HepG2 (cell line): ENCODE measurements at regions not wholly inside any gene's neighbourhood (a gene's known extent, or its start where the extent isn't known, plus 50 kb on each side); places are given as distances from the start of the nearest gene placed in this dataset.

Source experiments
- ATAC-seq: fragments of 200-7000 bp; cut with Tn5 transposase; 3 replicates; pipeline ENCODE4 v1.9.1; 2020; ENCODE audit warnings: mild to moderate bottlenecking, moderate library complexity
- BruUV-seq: library from RNA; stranded (reverse); fragments of 400-500 nt; replicated peaks from 2 replicates; lab custom pipeline; 2021; lab: Mats Ljungman, UMichigan
- CTCF ChIA-PET: fragments of 300-600 bp; formaldehyde crosslinking; extraction: SDS; loops from one replicate; lab custom pipeline; 2021; ENCODE audit warnings: low total read pairs, inconsistent platforms, low intra/inter-chr PET ratio; lab: Yijun Ruan, JAX
- POLR2A ChIA-PET: fragments of 350-600 bp; sonication (Branson Sonifier 250); formaldehyde crosslinking; loops from one replicate; lab custom pipeline; 2020; ENCODE audit warnings: antibody characterized with exemption, inconsistent platforms; lab: Yijun Ruan, JAX
- DNase-seq: peaks from one replicate; pipeline ENCODE4 v3.0.0-alpha.2; 2015; ENCODE audit warnings: low spot score
- FAIRE-seq: peaks from 3 replicates; lab custom pipeline; 2011; peaks lifted over from hg19 to GRCh38; lab: Jason Lieb, UNC
- H2AFZ ChIP-seq: one replicate; pipeline ENCODE4 v1.6.1; 2011; ENCODE audit warnings: low read length, inconsistent platforms
- H3K27ac ChIP-seq: fragments of 300-600 bp; 3 replicates; pipeline ENCODE4 v1.8.0; 2011; ENCODE audit warnings: mixed run types, mild to moderate bottlenecking, mixed read lengths, low read length, inconsistent platforms; ENCODE audit not compliant: insufficient read depth; ENCODE audit errors: extremely low read length
- H3K27me3 ChIP-seq, 2 experiments: fragments of 200-600 bp in 1 of 2; 2 replicates in 1 of 2; 3 replicates in 1 of 2; pipeline versions ENCODE4 v1.6.0 to v1.8.0; 2011; ENCODE audit warnings: low read length in 2 of 2, mild to moderate bottlenecking in 2 of 2, moderate library complexity in 2 of 2, inconsistent platforms in 1 of 2; ENCODE audit not compliant: insufficient read depth in 2 of 2, control insufficient read depth in 1 of 2
- H3K36me3 ChIP-seq, 2 experiments: fragments of 200-600 bp in 1 of 2; replicated peaks in 1 of 2; 2 replicates in 1 of 2; 3 replicates in 1 of 2; pipeline versions ENCODE4 v1.5.1 to v1.8.0; 2011; ENCODE audit warnings: low read length in 2 of 2, inconsistent platforms in 1 of 2; ENCODE audit not compliant: insufficient read depth in 2 of 2, control insufficient read depth in 1 of 2
- H3K4me1 ChIP-seq: 2 replicates; pipeline ENCODE4 v1.5.1; 2012; ENCODE audit warnings: low read length, inconsistent platforms; ENCODE audit not compliant: insufficient read depth
- H3K4me2 ChIP-seq: 2 replicates; pipeline ENCODE4 v1.6.0; 2011; ENCODE audit warnings: low read depth, low read length, inconsistent platforms
- H3K4me3 ChIP-seq, 3 experiments: fragments of 200-600 bp in 1 of 3; sonication (generic), shearing (Covaris generic) in 1 of 3; replicated peaks in 1 of 3; 2 replicates each; pipeline ENCODE4 v1.5.1; 2011 to 2016; ENCODE audit warnings: low read length in 3 of 3, inconsistent platforms in 2 of 3, low read depth in 2 of 3, mild to moderate bottlenecking in 2 of 3, control low read depth in 1 of 3, mixed read lengths in 1 of 3; ENCODE audit not compliant: insufficient read depth in 1 of 3
- H3K79me2 ChIP-seq: one replicate; pipeline ENCODE4 v1.6.1; 2011; ENCODE audit warnings: low read length, inconsistent platforms; ENCODE audit not compliant: insufficient read depth
- H3K9ac ChIP-seq: 2 replicates; pipeline ENCODE4 v1.6.0; 2011; ENCODE audit warnings: mild to moderate bottlenecking, low read depth, low read length, inconsistent platforms; ENCODE audit not compliant: insufficient read depth
- H3K9me3 ChIP-seq: 2 replicates; pipeline ENCODE4 v1.5.1; 2012; ENCODE audit warnings: mild to moderate bottlenecking, low read length
- H4K20me1 ChIP-seq: 2 replicates; pipeline ENCODE4 v1.6.0; 2011; ENCODE audit warnings: inconsistent platforms, mild to moderate bottlenecking, low read length, moderate library complexity; ENCODE audit not compliant: insufficient read depth
- CAMTA2 ChIP-seq: sonication (generic); formaldehyde crosslinking; IDR thresholded peaks from 2 replicates; pipeline ENCODE4 v1.4.0; 2020; ENCODE audit warnings: mild to moderate bottlenecking, missing genetic modification reagents, borderline replicate concordance
- GABPA ChIP-seq, 2 experiments: IDR thresholded peaks; 2 replicates each; pipeline ENCODE4 v1.6.1; 2011 to 2016; ENCODE audit warnings: low read depth in 2 of 2, low read length in 1 of 2, missing biosample characterization in 1 of 2, missing genetic modification characterization in 1 of 2
- HOMEZ ChIP-seq: IDR thresholded peaks from 2 replicates; pipeline ENCODE4 v1.6.1; 2016; ENCODE audit warnings: low read depth
- NR0B2 ChIP-seq: sonication (generic); formaldehyde crosslinking; IDR thresholded peaks from 2 replicates; pipeline ENCODE4 v1.4.0; 2020; ENCODE audit warnings: mild to moderate bottlenecking, missing genetic modification reagents
- RFX1 ChIP-seq: fragments of 450-650 bp; IDR thresholded peaks from 2 replicates; pipeline ENCODE4 v1.6.1; 2017
- SOX13 ChIP-seq, 3 experiments: fragments of 450-650 bp in 1 of 3; sonication (generic) in 1 of 3; formaldehyde crosslinking in 1 of 3; IDR thresholded peaks in 2 of 3; conservative IDR thresholded peaks in 1 of 3; 2 replicates each; pipeline versions ENCODE4 v1.5.0 to v1.6.1; 2016 to 2020; ENCODE audit warnings: antibody characterized with exemption in 1 of 3, mild to moderate bottlenecking in 1 of 3, missing compliant biosample characterization in 1 of 3, missing genetic modification reagents in 1 of 3, moderate library complexity in 1 of 3
- THAP11 ChIP-seq: IDR thresholded peaks from 2 replicates; pipeline ENCODE4 v1.6.1; 2016; ENCODE audit warnings: missing biosample characterization, missing genetic modification reagents
- ZFX ChIP-seq: sonication (generic); formaldehyde crosslinking; IDR thresholded peaks from 2 replicates; pipeline ENCODE4 v1.4.0; 2020; ENCODE audit warnings: mild to moderate bottlenecking, low read depth, missing genetic modification reagents, moderate library complexity
- ZNF234 ChIP-seq: sonication (generic); formaldehyde crosslinking; conservative IDR thresholded peaks from 2 replicates; pipeline ENCODE4 v1.5.1; 2020; ENCODE audit warnings: mild to moderate bottlenecking, missing genetic modification reagents
- ZNF383 ChIP-seq: sonication (generic); formaldehyde crosslinking; IDR thresholded peaks from 2 replicates; pipeline ENCODE4 v1.4.0; 2020; ENCODE audit warnings: missing genetic modification reagents, mild to moderate bottlenecking, borderline replicate concordance
- ZNF639 ChIP-seq: conservative IDR thresholded peaks from 2 replicates; pipeline ENCODE4 v1.6.1; 2018; ENCODE audit warnings: missing genetic modification reagents
- ZNF790 ChIP-seq: sonication (generic); formaldehyde crosslinking; IDR thresholded peaks from 2 replicates; pipeline ENCODE4 v1.8.0; 2022; ENCODE audit warnings: missing genetic modification reagents, mild to moderate bottlenecking, borderline replicate concordance
- WGBS: methylation state at CpG from one replicate; pipeline ENCODE4 v1.1.6; 2017; ENCODE audit warnings: low lambda C conversion rate; 5-methylcytosine and 5-hydroxymethylcytosine counted together
- in situ Hi-C: cut with HindIII; loops from 2 replicates; pipeline ENCODE4 v1.10.0; 2017; ENCODE audit warnings: low pct_unique_long_range_greater_than_20kb; ENCODE audit not compliant: extremely low pct_ligation_motif_present
- intact Hi-C: fragments of 100-400 bp; cut with micrococcal nuclease; formaldehyde crosslinking; loops from one replicate; pipeline ENCODE4 v1.10.0; 2022; ENCODE audit not compliant: unreplicated experiment

- no peak overlapping the region for H2AFZ ChIP-seq
- ATAC-seq (no peak), DNase-seq (no peak), FAIRE-seq (no peak)
- intact Hi-C loops (no loop called here), in situ Hi-C loops (no loop called here)
- no peaks in the 10 kb centered on the region for H3K4me1 ChIP-seq
- H3K9ac ChIP-seq = no peak overlapping the region
- no peaks in the 10 kb centered on the region for H3K79me2 ChIP-seq
- H4K20me1 ChIP-seq = no peaks in the 10 kb centered on the region
- no peaks in the 10 kb centered on the region for H3K27me3 ChIP-seq
- TF ChIP-seq ZNF639 (CRISPR knock-in tag) (no peak), RFX1 (no peak), CAMTA2 (CRISPR knock-in tag) (no peak), NR0B2 (no peak), GABPA (IDR thresholded peaks at IDR 0.05; ENCODE audit: low read depth, low read length) (no peak), GABPA (CRISPR knock-in tag; IDR thresholded peaks at IDR 0.05; ENCODE audit: low read depth) (no peak), ZFX (CRISPR knock-in tag) (no peak), ZNF234 (CRISPR knock-in tag) (no peak), HOMEZ (no peak), THAP11 (CRISPR knock-in tag) (no peak), ZNF790 (CRISPR knock-in tag) (no peak), SOX13 (IDR thresholded peaks at IDR 0.05) (no peak), SOX13 (CRISPR knock-in tag; conservative IDR thresholded peaks at IDR 0.05 in 1 of 2, IDR thresholded peaks at IDR 0.05 in 1 of 2) (no peak), ZNF383 (CRISPR knock-in tag) (no peak)
- H3K36me3 ChIP-seq = no peaks in the 10 kb centered on the region
- no peak overlapping the region for H3K4me3 ChIP-seq
- no peak overlapping the region for H3K27ac ChIP-seq
- no peak overlapping the region for H3K4me2 ChIP-seq
- POLR2A ChIA-PET = no interaction called here
- CTCF ChIA-PET = no interaction called here
- no TSS peak for BruUV-seq
- WGBS = 0% methylated on average over 2 of the region's 2 CpGs
- H3K9me3 ChIP-seq = peaks cover 5% of the 10 kb centered on the region; the same call in 1 of the 2 replicates
Observed at GRCh38 chr7:125122173-125122572, 192.5 kb upstream of the POT1 start.
